HG03457 (cell line): ENCODE measurements at regions not wholly inside any gene's neighbourhood (a gene's known extent, or its start where the extent isn't known, plus 50 kb on each side); places are given as distances from the start of the nearest gene placed in this dataset.
A peak's percentile ranks its signal among the peaks of the same experiment; 100 is the strongest.

Experiments
- ATAC-seq: cut with Tn5 transposase; IDR thresholded peaks from one replicate; pipeline ENCODE4 v1.9.1; 2021; ENCODE audit warnings: moderate number of reproducible peaks; ENCODE audit not compliant: unreplicated experiment

DNA sequence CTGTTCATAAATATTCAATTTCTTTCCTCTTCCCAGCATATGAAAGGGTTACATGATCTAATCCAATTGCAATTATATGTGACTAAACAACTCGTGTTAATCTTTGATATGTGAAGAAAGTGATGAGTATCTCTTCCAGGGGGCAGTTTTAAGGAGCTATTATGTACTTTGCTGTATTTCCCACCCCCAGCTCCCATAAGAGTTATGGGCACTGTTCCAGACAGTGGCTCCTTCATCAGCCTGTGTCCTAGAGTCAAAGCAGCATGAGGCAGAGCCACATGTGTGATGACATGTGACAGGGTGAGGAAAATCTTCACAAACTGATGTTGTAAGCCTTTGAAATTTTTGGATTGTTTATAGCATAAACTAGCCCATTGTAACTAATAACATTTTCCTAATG is 315.4 kb downstream of the DIPK2A start:
- ATAC-seq: no peak

DNA sequence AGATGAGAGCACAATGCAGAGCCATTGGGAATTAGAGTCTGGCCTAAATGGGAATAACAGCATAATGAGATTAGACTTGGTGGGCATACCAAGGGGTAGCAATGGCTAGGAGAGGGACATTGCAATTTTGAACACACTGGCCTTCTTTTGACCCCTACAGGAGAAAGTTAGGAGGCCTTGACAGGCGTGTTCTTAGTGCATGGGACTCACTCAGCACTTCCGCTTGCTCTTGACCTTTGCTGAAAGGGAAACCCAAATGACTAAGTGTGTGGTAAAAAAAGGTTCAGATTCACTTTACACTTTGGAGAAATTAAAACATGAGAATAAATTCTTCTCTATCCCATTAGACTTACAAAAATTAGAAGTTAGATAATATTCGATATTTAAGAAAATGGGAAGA is 317.4 kb downstream of the DIPK2A start:
- no peak for ATAC-seq

DNA sequence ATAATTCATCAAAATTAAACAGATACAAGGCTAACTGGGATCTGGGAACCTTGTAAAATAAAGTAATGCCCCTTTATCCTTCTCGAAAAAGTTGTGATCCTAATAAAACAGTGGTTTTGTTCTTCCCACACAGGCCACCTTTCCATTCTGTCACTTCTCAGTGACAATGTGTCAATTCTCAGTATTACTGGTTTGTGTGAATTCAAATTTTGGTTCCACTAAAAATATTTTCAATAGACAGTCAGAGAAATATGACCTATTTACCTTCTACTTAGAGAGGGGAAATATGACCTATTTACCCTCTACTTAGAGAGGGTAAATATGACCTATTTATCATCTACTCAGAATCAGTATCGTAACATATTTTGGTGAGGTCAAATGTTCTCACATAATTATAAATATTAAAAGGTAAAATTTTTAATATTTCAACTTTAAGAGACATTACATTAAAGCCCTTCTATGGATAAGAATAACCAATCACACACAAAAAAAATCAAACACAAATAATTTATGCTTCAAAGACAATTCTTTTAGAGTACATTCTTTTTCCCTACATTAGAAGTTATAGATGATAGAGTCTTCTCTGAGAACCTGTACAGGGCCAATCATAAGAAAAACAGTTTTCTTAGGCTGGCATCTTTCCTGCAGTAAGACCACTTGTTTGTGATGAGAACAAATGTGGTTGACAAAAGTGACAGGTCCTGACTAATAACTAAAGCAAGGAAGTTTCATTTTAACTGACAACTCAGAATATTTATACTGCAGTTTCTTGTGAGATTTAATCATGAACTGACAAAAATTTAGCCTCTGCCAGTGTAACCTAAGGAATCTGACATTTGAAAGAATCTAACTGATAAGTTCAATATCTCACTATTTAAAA is 323.3 kb downstream of the DIPK2A start:
- peak; percentile 66 for ATAC-seq

DNA sequence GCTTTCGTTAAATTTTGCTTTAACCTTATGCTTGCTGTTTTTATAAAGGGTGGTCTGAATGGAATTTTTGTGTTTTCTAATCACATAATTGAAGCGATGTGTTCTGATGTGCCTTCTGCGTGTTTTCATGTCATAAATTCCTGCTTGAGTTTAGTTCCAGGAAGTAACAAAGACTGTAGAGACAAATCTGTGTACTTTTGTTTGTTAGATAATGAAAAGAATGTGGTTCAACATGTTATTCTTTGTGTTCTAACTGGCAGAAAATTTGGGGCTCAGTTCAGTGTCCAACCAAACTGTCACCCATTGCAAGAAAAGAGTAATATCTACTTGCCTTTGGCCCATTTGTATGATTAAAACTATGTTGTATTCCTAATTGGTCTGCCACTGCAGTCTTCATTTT is 324.0 kb downstream of the DIPK2A start:
- ATAC-seq: no peak

DNA sequence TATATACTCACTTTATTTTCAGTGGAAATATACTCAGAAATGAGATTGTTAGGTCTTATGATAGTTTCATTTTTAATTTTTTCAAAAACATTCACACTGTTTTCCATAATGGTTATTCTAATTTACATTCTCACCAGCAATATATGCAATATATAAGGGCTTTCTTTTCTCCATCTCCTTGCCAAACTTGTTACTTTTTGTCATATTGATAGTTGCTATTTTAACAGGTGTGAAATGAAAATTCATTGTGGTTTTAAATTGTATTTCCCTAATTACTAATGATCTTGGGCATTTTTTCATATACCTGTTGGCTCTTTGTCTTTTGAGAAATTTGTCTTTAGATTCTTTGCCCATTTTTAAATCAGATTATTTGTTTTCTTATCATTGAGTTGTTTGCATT is 325.2 kb downstream of the DIPK2A start:
- ATAC-seq: no peak

DNA sequence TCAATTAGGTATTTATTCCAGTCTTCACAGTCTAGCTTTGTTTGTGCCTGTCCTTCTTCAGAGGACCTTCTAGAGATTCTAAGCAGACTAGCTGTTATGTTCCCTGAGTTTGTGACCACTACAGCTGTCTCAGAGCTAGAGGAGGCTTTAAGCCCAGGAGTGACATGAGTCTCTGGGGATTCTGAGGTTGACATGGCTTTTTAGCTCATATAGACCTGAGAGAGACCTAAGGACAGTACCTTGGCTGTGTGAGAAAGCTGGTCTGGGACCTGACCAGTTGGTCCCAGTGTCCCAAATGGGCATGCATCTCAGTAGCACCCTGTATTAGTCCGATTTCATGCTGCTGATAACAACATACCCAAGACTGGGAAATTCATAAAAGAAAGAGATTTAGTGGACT is 330.2 kb downstream of the DIPK2A start:
- no peak for ATAC-seq

DNA sequence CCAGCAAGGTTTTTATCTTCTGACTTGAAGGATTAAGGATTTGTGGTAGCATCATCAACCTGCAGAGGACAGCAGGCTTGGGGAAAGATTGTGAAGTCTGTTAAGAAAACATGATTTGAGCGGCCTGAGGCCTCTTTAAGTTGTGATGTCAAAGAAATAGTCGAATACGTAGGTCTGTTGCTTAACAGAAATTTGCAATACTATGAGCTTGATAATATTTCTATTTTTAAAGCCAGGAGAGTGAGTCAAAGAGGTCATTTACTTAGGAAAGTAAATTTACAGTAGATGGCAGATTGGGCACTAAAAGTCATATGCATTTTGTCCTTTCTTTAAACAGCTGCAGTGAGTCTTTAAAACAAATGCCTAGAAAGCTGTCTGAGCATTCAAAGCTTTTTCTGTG is 336.3 kb downstream of the DIPK2A start:
- ATAC-seq: no peak

DNA sequence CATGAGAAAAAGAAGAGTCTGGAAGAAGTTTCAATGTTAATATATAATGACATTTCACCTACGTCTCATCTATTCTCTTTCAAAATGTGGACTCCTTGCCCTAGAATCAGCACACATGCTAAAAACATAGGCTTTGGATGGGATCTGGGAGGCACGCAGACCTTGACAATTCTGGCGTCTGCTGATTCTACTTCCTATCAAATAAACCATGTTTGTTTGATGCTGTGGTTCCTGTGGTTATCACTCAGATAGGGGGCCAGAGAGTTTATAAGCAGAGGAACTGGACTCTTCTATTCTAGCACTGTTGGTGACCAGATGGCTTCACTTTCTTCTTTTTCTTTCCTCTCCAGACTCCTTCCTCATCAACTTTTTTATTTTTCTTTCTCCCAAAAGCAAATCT is 336.8 kb downstream of the DIPK2A start:
- ATAC-seq: no peak

DNA sequence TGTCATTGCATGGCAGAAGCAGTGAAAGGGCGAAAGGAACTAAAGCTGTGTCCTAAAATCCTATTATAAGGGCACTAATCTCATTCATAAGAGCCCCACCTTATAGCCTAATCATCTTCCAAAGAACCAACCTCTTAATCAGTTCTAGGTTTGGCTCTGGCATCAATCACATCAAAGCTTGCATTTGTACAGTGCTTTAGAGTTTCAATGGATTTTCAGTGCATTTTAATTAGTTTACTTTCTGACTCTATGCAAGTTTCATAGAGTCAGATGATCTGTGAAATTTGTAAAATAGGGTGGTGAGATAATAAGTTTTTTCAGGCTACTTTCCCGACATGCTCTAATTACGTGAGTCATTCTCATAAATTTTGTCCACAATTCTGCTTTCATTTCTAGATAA is 341.1 kb downstream of the DIPK2A start:
- ATAC-seq: no peak

DNA sequence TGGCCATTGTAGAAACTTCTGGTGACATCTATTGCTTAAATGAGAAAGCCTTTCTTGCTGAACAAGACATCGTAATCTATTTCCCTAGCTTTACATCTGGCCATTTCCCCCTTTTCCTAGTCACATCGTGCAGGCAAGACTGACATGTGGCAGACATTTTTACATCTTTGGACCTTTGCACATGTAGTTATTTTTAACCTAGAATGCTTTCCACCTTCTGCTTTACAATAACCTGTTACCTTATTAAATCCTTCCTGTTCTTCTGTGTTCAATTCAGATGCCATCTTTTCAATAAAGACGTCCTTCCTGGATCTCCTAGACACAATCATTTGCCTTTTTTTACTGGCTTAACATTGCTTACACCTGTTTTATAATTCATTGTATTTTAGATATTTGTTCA is 343.3 kb downstream of the DIPK2A start:
- ATAC-seq: no peak

DNA sequence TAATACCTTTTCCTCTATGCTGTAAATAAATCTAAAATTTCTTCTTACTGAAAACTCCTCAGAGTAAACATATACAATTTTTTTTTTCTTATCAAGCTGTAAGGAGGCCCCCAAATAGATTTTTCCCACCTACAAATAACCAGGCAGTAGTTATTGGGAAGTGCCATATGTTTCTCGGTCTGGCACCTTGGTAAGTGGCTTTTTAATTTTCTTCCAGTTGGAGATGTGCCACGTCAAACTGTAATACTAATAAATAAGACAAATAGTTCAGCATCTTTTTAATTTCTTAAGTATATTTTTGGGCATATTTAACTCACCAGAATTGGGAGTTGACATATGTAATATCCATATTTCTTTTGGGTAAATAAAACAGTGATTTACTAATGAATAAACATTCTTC is 346.3 kb downstream of the DIPK2A start:
- ATAC-seq: no peak

DNA sequence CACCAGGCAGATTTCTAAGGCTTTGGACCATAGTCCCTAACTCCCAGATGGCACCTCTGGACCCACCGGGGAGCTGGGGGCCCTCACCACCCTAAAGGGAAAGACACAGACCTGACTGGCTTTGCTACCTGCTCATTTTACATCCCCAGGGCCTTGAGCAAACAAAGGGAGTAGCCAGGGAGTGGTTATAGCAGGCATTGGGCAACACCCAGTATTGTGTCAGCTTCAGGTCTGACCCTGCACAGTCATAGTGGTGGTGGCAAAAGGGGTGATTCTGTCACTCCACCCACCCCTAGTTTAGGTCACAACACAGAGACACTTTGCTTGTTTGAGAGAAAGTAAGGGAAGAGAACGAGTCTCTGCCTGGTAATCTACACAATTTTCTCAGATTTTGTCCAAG is 352.5 kb downstream of the DIPK2A start:
- ATAC-seq: no peak

DNA sequence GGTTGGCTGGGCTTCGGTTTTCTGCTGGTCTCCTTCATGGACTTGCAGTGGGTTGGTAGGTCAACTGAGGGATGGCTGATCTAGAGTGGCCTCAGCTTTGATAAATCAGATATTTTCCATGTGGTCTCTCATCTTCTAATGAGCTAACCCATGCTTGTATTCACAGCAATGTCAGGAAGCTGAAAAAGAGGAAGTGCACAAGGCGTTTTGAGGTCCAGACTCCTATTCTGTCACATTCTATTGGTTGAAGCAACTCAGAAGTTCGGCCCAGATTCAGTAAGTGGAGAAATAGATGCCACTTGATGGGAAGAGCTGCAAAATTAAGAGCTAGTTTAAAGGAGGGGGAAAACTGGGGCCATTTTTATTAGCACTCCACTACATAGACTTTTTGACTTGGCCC is 361.2 kb downstream of the DIPK2A start:
- ATAC-seq: no peak

DNA sequence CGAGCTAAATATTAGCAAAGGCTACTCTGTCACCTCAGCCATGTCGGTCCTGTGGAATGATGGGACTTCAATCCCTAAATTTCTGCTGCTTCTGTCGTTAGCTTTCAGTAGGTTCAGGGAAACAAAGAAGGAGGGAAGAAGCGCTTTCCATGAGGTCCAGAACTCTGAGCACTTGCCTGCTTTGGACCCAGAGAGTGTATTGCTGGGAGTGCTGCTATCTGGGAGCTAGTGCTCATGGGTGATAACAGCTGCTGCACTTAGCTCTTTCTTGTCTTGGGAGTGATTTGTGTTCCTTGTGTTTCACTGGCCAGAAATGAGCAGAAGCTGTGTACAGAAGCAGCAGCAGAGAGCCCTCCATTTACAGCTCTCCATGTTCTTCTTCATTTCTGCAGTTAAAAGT is 369.8 kb downstream of the DIPK2A start:
- ATAC-seq: no peak

DNA sequence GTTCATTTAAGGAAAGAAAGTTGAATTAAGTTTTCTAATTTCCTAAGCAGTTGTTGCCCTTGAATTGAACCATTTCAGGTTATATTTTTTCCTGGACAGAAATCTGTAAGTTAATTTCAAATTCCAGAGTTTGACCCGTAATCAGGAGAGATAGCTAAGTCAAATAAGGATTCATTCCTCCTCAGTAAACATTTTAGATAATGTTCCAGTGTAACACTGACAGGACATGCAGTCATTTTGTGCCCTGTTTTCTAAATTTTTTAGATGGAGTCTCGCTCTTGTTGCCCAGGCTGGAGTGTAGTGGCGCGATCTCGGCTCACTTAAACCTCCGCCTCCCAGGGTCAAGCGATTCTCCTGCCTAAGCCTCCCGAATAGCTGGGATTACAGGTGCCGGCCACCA is 371.7 kb downstream of the DIPK2A start:
- ATAC-seq: no peak

DNA sequence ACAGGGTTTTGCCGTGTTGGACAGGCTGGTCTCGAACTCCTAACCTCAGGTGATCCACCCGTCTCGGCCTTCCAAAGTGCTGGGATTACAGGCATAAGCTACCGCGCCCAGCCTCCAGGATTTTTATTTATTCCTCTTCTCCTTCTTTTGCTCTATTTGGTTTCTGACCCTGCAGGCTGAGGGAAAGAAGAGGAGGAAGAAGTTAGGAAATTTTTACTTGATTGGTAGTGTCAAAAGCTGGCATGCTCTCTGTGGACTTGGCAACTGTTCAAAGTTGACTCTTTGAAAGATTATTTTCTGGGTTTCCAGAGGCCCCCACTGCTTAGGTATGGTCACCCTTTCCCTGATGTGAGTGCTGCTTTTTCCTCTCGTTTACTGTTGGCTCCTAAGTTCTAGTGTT is 372.2 kb downstream of the DIPK2A start:
- no peak for ATAC-seq

DNA sequence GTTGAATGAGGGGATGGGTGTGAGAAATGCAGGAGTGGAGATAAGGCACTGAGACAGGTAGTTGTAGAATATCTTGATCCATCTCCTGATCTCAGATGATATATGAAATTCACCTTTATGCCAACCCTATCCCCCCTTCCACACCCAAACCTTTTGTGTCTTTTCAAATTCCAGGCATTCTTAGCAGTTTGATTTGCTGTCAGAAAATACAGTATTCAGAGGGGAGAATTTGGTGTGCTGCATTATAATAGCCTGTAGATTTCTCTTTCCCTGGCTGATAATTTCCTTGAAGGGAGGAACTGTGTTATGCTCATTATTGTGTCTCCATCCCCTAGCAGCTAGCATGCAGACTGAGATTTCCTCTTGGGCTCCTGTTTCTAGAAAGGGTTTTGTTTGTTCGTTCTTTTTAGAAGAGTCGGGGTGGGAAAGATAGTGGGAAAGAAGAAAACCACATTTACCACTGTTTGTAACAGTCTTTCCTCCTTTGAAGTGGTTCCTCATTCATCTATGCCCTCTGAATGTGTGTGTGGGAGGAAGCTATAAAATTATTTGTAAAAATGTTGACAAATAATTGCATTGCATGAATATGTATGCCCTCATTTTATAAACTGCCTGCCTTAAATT is 373.4 kb downstream of the DIPK2A start:
- no peak for ATAC-seq

DNA sequence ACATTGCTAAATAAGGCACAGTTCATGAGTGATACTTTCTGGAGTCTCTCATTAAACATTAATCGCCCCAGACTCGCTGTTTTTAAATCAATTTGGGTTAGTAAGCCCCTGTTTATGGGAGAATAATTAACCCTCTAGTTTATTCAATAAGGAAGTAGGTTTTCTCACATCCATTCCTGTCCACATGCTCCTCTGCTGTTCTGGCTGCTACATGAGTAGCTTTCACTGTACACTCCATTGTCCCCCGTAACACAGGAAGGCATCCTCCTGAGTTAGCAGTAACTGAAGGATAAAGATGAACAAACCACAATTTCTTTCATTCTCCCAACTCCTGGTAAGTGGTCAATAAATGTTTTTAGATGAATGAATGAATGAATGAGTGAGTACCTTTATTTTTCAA is 378.5 kb downstream of the DIPK2A start:
- no peak for ATAC-seq

DNA sequence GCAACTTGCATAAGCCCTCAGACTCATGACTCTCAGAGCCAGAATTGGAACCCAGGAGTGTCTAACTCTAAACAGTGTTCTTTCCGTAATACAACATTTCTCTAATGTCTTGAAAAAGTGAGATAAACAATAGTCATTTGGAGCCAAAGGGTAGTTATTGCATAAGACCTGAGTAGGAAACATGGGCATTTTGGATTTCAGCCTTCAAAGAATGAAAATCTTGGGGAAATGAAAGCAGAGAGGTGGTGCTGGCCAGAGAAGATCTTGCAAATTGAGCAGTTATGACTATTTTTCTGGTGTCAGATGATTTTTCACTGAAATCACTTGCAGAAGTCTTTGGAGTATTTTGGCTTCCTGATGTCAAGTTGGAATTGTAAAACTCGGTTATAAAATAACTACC is 379.4 kb downstream of the DIPK2A start:
- no peak for ATAC-seq

DNA sequence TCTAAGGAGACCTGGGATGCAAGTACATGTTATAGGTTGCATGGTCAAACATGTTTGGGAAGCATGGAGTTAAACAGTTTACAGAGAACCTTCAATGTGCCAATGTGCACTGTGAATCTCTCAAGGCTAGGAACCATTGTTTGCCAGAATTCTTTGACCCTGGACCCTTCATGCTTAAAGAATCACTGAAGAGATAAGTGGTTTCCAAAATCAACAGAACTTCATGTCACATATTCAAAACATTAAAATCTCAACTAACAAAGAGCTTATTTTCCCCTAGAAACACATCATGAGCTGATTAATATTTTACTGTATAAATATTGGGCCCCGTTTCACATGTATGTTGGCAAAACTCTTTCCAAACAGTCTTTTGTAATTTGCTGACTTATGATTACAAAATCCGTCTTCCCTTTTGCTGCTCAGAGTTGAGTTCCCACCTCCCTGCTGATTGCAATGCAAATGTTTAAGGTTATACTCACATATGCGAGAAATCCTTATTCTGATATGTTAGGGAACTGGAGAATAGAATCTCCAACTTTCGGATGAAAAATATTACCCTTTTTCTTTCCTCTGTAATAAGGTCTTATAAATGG is 380.2 kb downstream of the DIPK2A start:
- ATAC-seq: no peak

DNA sequence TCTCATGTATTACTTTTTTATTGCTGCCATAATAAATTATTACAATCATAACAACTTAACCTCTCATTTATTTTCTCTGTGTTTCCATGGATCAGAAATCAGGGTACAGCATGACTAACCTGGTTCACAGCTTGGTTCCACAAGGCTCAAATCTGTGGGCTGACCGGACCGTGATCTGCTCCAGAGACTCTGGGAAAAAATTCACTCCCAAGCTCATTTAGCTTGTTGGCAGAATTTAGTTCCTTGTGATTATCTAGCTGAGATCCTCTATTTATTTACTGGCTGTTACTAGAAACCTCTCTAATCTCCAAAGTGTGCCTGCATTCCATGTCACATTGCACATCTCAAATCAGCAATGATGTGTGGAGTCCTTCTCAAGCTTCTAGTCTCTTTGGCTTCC is 386.6 kb downstream of the DIPK2A start:
- no peak for ATAC-seq

DNA sequence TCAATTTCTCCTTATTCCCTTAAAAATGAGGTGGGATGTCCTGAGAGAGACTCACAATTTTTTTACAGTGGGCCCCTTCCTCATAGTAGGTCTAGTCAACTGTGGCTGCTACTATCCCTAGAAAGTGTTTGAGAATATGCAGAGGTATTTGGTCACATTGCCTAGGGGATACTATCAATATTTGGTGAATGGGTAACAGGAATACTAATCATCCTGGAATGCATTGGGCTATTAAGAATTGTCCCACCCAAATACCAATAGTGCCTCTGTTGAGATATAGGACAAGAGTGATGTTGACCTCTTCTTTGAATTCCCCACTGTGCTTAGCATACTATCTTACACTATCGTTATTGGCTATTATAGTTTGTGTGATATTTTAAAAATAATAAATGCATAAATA is 389.4 kb downstream of the DIPK2A start:
- ATAC-seq: no peak
